HG03103 (cell line): ENCODE measurements at regions not wholly inside any gene's neighbourhood (a gene's known extent, or its start where the extent isn't known, plus 50 kb on each side); places are given as distances from the start of the nearest gene placed in this dataset.
"Not testable (repeated sequence)": the region's sequence is repeated elsewhere in the genome, so short reads cannot be mapped to it uniquely, and the experiment has no call there.

Experiments
- ATAC-seq: cut with Tn5 transposase; IDR thresholded peaks from one replicate; pipeline ENCODE4 v1.9.1; 2021; ENCODE audit warnings: low read depth; ENCODE audit not compliant: unreplicated experiment

DNA sequence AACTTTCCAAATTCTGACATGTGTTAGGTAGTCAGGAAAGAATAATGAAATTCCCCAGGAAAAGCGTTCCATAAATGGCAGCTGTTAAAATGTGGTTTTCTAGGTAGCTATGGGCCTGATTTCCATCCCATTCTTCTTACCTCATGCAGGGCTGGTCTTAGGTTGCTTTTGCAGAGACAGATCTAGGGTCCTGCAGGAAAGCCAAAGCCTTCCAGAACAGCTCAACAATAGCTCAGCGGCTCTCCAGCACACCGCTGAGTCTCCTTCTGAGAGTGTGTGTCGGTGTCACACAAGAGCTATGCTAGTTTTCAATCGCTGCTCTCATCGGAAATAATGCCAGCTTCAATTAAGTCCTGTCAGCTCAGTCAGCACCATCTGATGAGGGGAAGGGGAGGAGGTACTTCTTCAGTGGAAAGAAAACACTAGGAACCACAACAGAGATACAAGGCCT is 106.7 kb downstream of the TMEM30B start:
- no peak for ATAC-seq

DNA sequence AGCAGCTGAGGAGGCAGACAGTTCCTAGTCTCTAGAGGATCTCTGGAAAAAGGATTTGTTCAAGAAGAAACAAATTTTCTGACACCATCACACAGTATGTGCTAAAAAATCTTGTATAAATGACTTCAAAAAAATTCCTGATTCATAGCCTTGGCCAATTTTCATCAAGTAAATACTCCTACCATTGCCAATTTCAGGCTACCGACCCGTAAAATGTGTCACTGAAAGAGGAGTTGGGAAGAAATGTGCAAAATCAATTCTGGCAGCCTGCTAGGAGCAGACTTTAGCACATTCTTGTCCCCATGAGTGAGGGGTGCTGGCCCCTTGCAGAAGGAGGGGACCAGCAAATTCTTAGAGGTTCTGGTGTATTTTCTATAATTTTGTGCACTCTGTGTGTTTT is 109.4 kb downstream of the TMEM30B start:
- no peak for ATAC-seq

DNA sequence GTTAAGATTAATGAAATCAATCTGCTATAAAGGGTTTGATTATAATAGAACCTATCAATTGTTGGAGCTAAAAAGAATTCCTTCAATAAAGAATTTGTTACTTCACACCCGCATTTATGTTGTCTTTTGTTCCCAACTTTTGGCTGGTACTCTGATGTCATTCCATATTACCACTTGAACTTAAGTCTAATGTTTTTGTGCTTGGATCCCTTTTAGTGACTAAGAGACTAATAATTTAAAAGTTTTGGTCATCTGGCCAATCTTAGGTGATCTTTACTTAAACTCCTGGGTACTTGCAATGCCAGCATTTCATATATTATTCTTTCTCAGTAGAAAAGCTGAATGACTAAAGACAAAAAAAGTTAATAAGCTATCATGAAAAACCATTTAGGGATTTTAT is 113.0 kb downstream of the TMEM30B start:
- no peak for ATAC-seq

DNA sequence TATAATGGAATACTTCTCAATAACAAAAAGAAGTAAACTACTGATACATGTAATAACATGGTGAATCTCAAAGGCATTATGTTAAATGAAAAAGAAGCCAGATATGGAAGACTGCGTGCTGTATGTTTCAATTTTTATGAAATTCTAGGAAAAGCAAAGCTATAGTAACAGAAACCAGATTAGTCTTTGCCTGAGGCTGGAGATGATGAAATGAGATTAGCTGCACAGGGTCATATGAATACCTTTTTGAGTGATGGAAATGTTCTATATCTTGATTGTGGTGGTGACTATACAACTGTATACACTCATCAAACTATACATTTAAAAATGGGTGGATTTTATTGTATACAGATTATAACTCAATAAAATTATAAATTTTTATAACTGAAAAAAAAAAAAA is 113.5 kb downstream of the TMEM30B start:
- ATAC-seq, result no peak

DNA sequence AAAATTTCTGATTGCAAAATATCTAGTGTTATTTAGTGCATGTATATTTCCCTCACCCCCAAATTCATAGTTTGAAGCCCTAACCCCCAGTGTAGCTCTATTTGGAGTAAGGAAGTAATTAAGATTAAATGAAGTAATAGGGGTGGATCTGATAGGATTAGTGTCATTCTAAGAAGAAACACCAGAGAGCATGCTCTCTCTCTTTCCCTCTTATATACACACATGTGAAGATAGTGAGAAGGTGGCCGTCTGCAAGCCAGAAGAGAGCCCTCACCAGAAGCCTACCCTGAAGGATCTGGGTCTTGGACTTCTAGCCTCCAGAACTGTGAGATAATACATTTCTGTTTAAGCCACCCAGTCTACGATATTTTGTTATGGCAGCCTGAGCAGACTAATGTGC is 120.3 kb downstream of the TMEM30B start:
- ATAC-seq, result no peak

DNA sequence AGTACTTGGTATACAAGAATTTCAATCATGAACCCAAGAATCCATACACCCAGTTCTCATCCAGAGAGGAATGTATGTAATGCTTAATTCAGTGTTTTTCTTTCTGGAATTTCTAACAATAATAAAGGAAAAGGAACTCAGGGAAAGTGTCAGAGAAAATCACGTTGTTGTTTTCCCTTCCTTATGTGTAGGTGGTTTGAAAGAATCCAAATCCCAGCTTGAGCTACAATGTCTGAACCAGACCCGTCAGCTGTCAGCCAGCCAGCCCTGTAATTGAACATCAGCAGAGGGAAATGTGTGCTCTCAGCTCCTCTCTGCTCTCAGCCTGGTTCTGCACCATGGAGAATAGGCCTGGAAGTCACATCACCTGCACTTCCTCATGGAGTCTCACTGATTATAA is 126.5 kb downstream of the TMEM30B start:
- ATAC-seq, result no peak

DNA sequence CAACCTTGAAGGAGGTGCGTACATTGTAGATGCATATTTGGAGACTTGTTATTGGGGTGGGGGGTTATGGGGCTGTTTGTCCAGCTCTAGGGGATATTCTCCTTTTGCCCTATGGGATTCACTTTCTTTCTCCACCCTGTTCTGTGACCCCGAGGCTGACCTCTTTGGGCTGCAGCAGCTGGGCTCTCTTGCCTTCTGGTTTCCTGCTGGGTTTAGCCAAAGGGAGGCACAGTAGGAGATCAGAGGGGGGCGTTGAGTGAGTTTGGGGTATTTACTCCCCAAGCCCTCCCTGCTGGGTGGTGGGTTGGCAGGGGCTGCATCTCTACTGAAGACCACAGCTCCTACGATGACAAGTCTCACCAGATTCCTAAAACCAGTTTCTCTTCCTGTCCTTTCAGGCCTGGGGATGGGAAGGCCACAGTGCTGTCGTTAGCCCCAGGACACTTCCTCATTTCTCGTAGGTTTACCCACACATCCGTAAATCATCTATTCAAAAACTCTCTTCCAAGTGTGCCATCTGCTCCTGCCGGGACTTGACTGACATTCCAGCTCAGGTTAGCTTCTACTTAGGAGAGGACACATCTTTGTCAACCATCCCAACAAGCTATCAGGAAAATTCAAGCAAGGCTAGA is 127.1 kb downstream of the TMEM30B start:
- no peak for ATAC-seq

DNA sequence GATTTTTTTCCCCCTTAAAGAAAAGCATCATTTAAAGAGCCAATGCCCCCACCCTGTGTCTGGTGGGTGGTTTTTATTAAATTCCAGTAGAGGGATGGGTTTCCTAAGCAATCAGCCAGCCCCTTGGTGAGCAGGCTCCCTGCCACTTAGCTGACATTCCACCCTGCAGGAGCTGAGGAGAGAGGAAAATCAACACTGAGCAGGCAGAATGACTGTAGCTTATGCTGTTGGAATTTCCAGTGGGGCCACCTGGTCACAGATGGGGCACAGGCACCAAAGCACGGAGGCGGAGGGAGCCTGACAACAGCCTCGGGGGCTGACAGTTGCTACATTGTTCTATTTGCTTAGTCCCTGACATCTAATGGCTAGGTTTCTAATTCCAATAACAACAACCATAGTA is 127.7 kb downstream of the TMEM30B start:
- no peak for ATAC-seq

DNA sequence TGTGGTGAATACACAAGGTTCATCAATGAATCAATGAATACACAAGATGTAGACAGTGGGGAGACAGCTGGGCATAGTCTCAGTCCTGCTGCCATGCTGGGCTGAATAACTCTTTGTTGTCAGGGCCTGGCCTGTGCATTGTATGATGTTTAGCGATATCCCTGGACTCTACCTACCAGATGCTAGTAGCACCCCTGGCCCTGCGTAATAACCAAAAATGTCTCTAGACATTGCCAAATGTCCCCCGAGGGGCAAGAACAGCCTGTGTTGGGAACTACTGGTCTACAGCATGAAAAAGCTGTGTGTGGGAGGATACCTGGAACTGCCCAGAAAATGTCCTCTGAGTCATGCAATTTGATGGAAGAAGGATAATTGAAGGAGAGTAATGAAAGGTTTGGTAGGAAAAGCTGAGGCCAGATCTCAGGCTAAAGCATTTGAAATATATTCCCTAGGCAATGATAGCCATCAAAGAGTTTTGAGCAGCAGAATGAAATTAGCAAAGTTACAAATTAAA is 128.2 kb downstream of the TMEM30B start:
- no peak for ATAC-seq

DNA sequence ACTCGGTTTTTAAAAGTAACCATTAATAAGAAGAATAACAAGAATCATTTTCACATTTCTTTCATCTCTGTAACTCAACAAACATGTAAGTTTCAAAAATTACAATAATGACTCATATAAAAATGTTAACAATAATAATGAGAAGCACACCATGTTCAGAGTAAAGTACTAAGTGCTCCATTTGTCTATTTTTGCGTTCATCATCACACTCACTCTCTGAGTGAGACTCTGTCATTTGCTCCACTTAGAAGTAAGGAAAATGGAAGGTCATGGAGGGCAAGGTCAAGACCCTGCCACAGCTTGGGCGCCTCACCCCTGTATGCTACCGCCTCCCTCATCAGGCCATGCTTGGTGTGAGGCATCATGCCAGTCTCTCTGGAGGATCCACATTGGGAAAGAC is 129.9 kb downstream of the TMEM30B start:
- no peak for ATAC-seq

DNA sequence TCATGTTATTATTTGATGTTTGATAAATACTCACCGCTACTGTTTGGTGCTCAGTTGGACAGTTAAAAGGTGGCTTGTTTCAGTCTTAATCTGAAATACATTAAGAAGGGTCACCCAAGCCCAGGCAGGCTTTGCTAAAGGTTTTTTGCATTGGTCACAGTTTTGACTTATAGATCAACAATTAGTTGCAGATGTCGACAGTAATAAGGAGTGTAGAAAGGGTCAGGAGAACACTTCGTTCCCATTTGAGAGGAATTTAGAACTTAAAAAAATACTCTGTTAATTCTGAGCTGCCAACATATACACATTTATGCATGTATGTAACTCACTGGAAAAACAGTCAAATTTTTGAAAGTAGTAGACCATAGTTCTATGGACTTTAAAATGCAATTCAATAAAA is 130.3 kb downstream of the TMEM30B start:
- ATAC-seq, result no peak

DNA sequence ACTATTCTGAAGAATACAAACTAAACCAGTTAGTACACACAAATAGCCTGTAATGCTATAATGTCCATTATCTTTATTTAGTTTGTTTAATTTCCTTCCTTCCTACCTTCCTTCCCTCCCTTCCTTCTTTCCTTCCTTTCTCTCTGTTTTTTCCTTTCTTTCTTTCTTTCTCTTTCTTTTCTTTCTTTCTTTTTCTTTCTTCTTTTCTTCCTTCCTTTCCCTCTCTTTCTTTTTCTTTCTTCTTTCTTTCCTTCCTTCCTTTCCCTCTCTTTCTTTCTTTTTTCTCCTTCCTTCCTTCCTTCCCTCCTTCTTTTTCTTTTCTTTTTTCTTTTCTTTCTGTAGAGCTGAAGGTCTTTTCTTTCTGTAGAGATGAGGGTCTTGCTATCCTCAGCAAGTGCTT is 131.2 kb downstream of the TMEM30B start:
- no peak for ATAC-seq

DNA sequence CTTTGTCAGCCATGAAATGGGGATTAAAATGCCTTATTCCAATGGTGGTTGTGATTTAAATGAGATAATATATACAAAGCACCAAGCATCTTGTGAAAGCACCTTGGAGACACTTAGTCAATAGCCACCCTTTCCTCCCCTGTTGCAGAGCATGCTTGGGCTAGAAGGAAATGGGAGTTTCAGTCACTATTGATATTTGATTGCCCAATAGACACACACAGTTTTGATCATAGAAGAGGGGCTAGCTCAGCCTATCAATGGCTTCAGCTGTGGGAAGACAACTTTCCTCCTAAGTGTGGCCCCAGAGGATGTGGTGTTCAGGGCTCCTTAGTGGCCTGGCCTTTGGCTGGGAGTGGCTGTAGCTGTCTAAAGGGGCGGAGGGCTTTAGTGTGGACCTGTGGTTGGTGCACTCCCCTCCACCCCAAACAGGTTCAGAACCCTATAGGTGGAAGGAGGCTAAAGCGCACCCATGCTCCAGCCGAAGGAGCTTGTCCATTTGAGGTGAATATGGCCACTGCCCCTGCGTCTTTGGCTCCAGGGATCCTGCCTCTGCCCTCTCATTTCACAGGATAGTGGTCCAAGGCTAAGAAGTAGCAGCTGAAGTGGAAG is 132.3 kb downstream of the TMEM30B start:
- ATAC-seq, result no peak

DNA sequence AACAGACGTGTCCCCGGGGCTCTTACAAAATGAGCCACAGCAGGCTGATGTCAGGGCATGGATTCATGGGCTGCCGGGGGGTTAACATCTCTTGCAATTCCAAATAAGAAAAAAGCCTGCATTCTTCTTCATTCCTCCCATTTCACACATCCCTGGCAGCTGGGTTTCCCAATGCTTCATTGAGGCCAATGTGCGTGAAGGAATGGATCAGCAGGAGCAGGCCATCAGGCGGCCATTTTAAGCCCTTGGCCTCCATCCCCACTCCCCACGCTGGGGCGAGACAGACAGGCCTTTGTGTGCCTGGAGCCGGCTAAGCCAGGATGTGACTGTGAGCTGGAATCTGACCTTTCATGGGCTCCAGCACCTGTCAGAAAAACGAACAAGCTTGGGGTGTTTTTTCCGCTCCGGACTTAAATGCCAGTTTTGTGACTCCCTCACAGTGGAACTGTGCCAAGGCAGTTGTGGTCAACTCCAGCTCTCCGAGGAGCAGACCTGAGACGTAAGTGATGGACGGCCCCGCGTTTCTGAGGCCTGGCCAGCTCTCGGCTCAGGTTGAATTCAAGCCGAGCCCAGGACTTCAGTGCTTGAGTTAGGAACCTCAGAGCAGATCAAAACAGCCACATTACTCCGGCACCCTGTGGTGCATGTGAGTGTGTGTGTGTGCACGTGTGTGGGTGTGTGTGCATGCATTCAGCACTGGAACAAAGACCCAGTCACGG is 133.1 kb downstream of the TMEM30B start:
- ATAC-seq, result no peak

DNA sequence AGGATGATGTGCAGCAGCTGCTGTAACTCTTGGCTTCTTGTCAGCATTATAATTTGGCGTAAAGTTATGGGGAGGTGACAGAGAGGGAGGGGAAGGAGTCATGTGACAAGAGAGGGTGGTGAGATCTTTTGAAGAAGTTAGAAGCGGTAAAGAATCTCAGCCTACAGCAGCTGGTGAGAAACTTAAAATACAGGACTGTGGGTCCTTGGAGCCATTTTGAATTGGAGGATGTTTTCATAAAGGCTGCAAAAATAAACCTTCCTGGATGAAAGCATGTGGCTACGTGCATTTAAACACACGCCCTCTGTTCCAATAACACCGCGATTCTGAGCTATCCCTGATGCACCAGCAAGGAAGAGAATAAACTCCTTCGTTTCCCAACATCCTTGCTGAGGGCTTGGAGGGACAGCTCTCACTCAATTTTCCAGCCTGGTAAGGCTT is 133.7 kb downstream of the TMEM30B start:
- no peak for ATAC-seq

DNA sequence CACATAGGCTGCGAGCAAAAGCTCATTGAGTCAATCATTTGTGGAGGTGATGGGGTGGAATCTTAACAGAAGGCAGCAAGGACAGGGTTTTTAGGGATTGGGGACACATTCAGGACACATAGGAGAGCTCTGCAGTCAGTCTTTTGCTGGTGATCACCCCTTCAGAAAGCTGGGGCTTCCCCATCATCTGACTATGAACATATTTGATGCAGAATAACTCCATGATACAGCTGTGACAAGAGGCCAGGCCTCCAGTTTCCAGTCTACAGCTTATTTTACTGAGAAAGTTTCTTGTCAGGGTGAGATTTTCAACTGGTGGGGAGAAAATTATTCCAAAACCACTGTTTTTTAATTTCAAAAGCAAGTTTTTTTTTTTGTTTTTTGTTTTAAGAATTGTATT is 134.2 kb downstream of the TMEM30B start:
- no peak for ATAC-seq

DNA sequence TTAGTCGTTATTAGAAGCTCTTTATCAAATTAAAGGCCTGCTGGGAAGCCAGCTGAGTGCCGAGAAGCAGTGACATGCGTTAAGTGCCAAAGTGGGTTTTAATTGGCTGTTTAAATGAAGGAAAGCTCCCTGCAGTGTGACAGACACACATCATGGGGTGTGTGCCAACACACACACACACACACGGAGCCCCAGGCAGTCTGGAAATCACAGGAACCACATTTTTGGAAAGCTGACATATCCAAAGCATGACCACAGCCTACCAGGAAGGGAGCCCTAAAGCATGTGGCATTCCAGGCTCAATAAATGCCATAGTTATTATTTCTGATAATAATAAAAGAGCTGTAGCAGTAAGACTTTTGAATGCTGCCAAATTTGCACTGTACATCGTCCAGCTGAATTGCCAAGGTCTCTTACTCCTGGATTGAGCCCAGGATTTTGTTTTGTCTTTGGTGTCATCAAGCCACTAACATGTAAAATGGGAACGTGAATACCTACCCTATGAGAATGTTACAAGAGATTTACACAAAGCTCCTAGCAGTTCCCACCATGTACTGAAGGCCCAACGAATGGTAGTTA is 135.1 kb downstream of the TMEM30B start:
- ATAC-seq, result no peak

DNA sequence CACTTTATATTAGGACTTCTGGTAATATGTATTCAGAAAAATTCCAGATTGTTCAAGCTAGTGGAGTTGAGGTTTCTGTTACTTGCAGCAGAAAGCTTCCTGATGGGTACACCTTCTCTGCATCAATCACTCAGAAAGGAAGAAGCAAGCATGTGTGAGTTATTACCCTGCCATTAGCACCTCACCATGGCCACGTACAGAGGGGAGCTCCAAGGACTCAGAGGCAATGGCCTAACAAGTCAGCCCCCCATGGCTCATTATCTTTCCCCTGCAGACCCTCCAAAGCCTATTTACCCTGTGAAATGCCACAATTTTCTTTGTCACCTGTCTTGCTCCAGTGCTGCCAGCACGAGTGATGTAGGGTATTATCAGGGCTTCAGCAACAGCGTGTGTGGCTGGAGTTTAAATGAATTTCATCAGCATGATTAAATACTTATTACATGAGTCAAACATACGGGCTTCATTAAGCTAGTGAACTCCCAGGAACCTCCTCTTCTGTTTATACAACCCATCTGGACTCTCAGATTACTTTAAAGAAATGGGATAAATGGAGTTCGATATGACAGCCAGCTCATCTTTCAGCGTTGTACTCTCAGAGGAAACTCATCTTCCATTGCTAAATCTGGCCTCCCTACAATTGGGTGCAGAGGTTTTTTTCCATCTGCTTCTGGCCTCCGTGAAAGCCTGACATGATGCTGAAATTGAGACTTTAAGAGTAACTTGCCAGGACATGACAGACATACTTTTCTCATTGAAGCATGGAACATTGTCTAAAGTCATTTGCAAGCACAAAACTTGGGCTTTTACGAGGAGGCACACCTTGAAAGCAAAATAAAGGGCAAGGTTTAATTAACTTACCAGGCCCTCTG is 135.9 kb downstream of the TMEM30B start:
- no peak for ATAC-seq

DNA sequence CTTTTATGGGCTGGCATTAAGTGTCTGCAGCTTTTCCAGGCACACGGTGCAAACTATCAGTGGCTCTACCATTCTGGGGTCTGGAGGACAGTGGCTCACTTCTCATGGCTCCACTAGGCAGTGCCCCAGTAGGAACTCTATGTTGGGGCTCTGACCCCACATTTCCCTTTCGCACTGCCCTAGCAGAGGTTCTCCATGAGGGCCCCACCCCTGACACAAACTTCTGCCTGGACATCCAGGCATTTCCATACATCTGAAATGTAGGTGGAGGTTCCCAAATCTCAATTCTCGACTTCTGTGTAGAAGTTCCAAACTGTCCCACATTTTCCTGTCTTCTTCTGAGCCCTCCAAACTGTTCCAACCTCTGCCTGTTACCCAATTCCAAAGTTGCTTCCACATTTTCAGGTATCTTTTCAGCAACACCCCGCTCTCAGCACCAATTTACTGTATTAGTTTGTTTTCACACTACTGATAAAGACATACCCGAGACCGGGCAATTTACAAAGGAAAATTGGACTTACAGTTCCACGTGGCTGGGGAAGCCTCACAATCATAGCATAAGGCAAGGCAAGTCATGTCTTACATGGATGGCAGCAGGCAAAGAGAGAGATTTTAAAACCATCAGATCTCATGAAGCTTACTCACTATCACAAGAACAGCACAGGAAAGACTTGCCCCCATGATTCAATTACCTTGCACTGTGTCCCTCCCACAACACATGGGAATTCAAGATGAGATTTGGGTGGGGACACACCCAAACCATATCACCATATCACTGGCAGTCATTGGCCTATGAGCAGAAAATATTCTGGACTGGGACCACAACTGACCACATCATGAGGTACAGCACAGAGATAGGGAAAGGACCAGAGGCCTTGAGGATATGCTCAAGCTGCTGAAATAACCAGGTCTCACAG is 136.8 kb downstream of the TMEM30B start:
- ATAC-seq, result not testable (repeated sequence)
